NOMO-1 treated with dmso at 0.1 percent for 144 hours (cell line): ENCODE measurements at regions not wholly inside any gene's neighbourhood (a gene's known extent, or its start where the extent isn't known, plus 50 kb on each side); places are given as distances from the start of the nearest gene placed in this dataset.

Experiments
- DNase-seq: peaks from one replicate; lab custom pipeline; 2025; ENCODE audit not compliant: unreplicated experiment; lab: John Stamatoyannopoulos, UW

GRCh38 chr3:43155464-43156121 is 49.7 kb upstream of the POMGNT2 start:
- DNase-seq = no peak
